Neural crest cell (in vitro differentiated cells): ENCODE measurements at regions not wholly inside any gene's neighbourhood (a gene's known extent, or its start where the extent isn't known, plus 50 kb on each side); places are given as distances from the start of the nearest gene placed in this dataset.

Source experiments
- DNase-seq: peaks from one replicate; pipeline ENCODE4 v3.0.0; 2021; ENCODE audit warnings: low read depth, mixed read lengths, low spot score
- H3K27ac Mint-ChIP-seq: one replicate; pipeline ENCODE4 v1.8.0; 2021; ENCODE audit warnings: mild to moderate bottlenecking, mixed read lengths; ENCODE audit not compliant: unreplicated experiment
- H3K27me3 Mint-ChIP-seq: 2 replicates; pipeline ENCODE4 v1.8.0; 2021; ENCODE audit warnings: low read depth, mild to moderate bottlenecking, mixed read lengths
- H3K36me3 Mint-ChIP-seq: 2 replicates; pipeline ENCODE4 v1.8.0; 2021; ENCODE audit warnings: low read depth, mild to moderate bottlenecking, mixed read lengths
- H3K4me1 Mint-ChIP-seq: 2 replicates; pipeline ENCODE4 v1.8.0; 2021; ENCODE audit warnings: mixed read lengths
- H3K4me3 Mint-ChIP-seq: one replicate; pipeline ENCODE4 v1.8.0; 2021; ENCODE audit warnings: mild to moderate bottlenecking, mixed read lengths
- H3K9me3 Mint-ChIP-seq: 2 replicates; pipeline ENCODE4 v1.8.0; 2021; ENCODE audit warnings: mixed read lengths
- CTCF ChIP-seq: fragments of 200-600 bp; sonication (generic); conservative IDR thresholded peaks from 2 replicates; pipeline ENCODE4 v1.5.0; 2021; ENCODE audit warnings: antibody characterized with exemption, mild to moderate bottlenecking

DNA sequence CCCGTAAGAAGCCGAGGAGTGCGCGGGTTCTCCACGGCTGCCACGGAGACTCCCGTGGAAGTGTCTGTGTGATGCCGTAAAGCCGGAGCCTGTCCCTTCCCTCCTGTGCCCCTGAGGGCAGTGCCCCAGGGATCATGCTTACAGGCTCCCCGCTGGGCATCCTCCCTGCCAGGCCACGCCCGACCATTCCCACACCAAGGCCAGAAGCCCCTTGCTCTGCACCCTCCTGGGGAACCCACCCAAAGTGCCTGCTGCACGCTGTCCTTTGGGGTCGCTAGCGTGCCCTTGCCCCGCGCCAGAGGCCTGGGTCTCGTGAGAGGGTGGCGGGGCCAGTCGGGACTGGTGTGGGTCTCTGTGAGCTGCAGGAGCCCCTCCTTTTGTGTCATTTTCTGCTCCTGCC, 228.5 kb upstream of the C1orf174 start:
- no peak for TF ChIP-seq CTCF
- no peaks in the 10 kb centered on the region for H3K36me3 Mint-ChIP-seq
- H3K4me1 Mint-ChIP-seq, result peaks cover 17% of the 10 kb centered on the region
- H3K9me3 Mint-ChIP-seq, result no peaks in the 10 kb centered on the region
- H3K27me3 Mint-ChIP-seq, result peaks cover 13% of the 10 kb centered on the region
- no peak overlapping the region for H3K4me3 Mint-ChIP-seq
- H3K27ac Mint-ChIP-seq, result no peak overlapping the region
- no peak for DNase-seq

DNA sequence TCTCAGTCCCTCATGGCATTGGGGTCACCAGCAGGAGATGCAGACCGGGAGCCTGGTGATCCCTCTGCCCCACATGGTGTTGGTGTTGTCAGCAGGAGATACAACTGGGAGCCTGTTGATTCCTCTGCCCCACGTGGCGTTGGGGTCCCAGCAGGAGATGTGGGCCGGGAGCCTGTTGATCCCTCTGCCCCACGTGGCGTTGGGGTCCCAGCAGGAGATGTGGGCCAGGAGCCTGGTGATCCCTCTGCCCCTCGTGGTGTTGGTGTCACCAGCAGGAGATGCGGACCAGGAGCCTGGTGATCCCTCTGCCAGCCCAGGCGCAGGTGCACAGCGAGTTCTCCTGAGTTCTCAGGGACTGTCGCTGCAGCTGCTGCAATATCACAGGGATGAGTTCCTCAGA, 229.6 kb upstream of the C1orf174 start:
- no peaks in the 10 kb centered on the region for H3K36me3 Mint-ChIP-seq
- H3K9me3 Mint-ChIP-seq, result peaks cover 4% of the 10 kb centered on the region
- H3K27ac Mint-ChIP-seq, result no peak overlapping the region
- peaks cover 24% of the 10 kb centered on the region for H3K27me3 Mint-ChIP-seq
- DNase-seq, result no peak
- H3K4me3 Mint-ChIP-seq, result no peak overlapping the region
- TF ChIP-seq CTCF, result no peak
- H3K4me1 Mint-ChIP-seq, result peaks cover 17% of the 10 kb centered on the region

DNA sequence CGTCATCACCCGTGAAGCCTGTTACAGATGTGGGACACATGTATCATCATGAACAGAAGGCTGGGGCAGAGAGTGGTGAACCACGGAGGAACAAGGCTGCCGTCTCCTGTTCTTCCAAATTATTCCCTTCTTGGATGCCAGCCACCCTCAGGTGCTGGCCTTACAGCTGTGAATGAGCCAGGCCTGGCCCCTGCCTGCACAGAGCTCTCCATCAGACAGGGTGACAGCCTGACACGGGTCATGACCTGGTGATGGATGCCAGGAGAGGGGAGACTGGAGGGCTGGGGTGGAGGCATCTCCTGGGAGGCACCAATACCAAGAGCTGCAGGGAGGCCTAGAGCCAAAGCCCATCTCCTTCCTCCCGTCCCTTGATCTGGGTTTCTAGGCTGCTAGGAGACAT, 230.0 kb upstream of the C1orf174 start:
- TF ChIP-seq CTCF, result no peak
- H3K27me3 Mint-ChIP-seq, result peaks cover 24% of the 10 kb centered on the region
- H3K4me1 Mint-ChIP-seq, result peaks cover 17% of the 10 kb centered on the region
- peaks cover 4% of the 10 kb centered on the region for H3K9me3 Mint-ChIP-seq
- H3K4me3 Mint-ChIP-seq, result no peak overlapping the region
- no peak overlapping the region for H3K27ac Mint-ChIP-seq
- H3K36me3 Mint-ChIP-seq, result no peaks in the 10 kb centered on the region
- no peak for DNase-seq

GRCh38 chr1:4131734-4132133, 231.7 kb upstream of the C1orf174 start:
- Mint-ChIP-seq H3K9me3 (peaks cover 13% of the 10 kb centered on the region), H3K4me3 (no peak overlapping the region), H3K36me3 (no peaks in the 10 kb centered on the region), H3K4me1 (peaks cover 17% of the 10 kb centered on the region), H3K27me3 (peaks cover 24% of the 10 kb centered on the region), H3K27ac (no peak overlapping the region)
- TF ChIP-seq CTCF, result no peak
- no peak for DNase-seq

DNA sequence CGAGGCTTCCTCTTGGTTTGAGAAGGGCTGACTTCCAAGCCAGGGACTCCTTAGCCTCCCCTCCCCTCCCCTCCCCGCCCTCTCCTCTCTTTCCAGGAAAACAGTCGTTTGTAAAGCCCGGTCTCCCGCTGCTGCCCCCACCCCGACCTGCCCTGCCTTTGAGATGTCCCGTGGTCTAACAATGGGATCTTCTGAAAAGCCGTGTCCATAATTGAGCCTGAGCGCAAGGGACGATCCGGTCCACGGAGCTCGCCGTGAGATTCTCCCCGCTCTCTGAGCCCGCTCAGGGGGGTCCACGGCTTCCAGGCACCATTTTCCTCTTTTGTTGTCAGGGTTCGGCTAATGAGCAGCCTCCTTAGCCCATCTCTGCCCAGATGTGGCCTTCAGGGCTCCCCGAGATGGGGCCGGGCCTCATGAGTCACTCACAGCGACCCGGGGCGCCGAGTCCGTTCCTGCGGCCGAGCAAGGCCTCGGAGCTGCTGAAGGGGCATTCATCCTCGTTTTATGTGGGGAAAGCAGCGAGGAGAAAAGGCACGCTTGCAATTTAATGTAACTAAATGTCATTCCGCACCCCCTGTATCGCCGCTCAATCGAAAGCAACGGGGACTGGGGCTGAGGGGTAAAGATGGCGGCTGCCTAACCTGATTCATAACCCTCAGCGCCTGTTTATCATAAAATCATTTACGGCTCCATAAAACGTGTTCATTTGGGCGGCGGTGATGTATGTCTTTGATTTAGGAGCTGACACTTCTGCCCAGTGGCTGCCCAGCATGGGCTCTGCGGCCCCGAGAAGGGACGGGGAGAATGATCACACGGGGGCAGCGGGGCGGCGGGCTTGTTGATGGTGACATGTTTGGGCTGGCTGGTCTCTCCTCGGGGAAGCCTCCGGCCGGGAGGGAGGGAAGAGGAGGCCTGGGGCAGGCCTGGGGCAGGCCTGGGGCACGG, 232.6 kb upstream of the C1orf174 start:
- peaks cover 17% of the 10 kb centered on the region for H3K4me1 Mint-ChIP-seq
- H3K9me3 Mint-ChIP-seq, result peaks cover 16% of the 10 kb centered on the region
- H3K27me3 Mint-ChIP-seq, result peaks cover 24% of the 10 kb centered on the region
- no peak for TF ChIP-seq CTCF
- peak overlapping the region; percentile 75 for H3K27ac Mint-ChIP-seq
- no peaks in the 10 kb centered on the region for H3K36me3 Mint-ChIP-seq
- H3K4me3 Mint-ChIP-seq, result peak overlapping the region; percentile 38
- no peak for DNase-seq
